Trophoblast cell (in vitro differentiated cells and primary cell): ENCODE measurements at regions not wholly inside any gene's neighbourhood (a gene's known extent, or its start where the extent isn't known, plus 50 kb on each side); places are given as distances from the start of the nearest gene placed in this dataset.

Experiments used
- DNase-seq, 2 donors: peaks; one replicate each; pipeline ENCODE4 v3.0.0-alpha.2; 2016
- H2AFZ ChIP-seq: 2 replicates; pipeline ENCODE4 v1.6.1; 2013; ENCODE audit warnings: low read length, moderate library complexity, mild to moderate bottlenecking; ENCODE audit not compliant: insufficient read depth, poor library complexity
- H2AK5ac ChIP-seq: 2 replicates; pipeline ENCODE4 v1.6.1; 2013; ENCODE audit warnings: mild to moderate bottlenecking, low read length
- H2BK120ac ChIP-seq: 2 replicates; pipeline ENCODE4 v1.6.1; 2013; ENCODE audit warnings: low read length, mild to moderate bottlenecking, moderate library complexity; ENCODE audit not compliant: insufficient read depth, poor library complexity
- H2BK12ac ChIP-seq: 2 replicates; pipeline ENCODE4 v1.6.1; 2013; ENCODE audit warnings: mild to moderate bottlenecking, low read length, moderate library complexity
- H2BK5ac ChIP-seq: 2 replicates; pipeline ENCODE4 v1.6.1; 2013; ENCODE audit warnings: low read length, low read depth, moderate library complexity, mild to moderate bottlenecking; ENCODE audit not compliant: poor library complexity
- H3K14ac ChIP-seq: 2 replicates; pipeline ENCODE4 v1.6.1; 2013; ENCODE audit warnings: mild to moderate bottlenecking, low read length
- H3K18ac ChIP-seq: 2 replicates; pipeline ENCODE4 v1.6.1; 2013; ENCODE audit warnings: mild to moderate bottlenecking, low read length
- H3K23ac ChIP-seq: 2 replicates; pipeline ENCODE4 v1.6.1; 2013; ENCODE audit warnings: low read length
- H3K27ac ChIP-seq: 2 replicates; pipeline ENCODE4 v1.5.1; 2013; ENCODE audit warnings: low read depth, mild to moderate bottlenecking, inconsistent platforms, low read length, moderate library complexity
- H3K27me3 ChIP-seq: 2 replicates; pipeline ENCODE4 v1.6.1; 2013; ENCODE audit warnings: inconsistent platforms, mild to moderate bottlenecking, low read length, moderate library complexity; ENCODE audit not compliant: insufficient read depth
- H3K36me3 ChIP-seq, 2 experiments: 1 replicate in 1 of 2; 2 replicates in 1 of 2; pipeline ENCODE4 v1.6.1; 2013; ENCODE audit warnings: low read length in 2 of 2, mild to moderate bottlenecking in 2 of 2, moderate library complexity in 1 of 2; ENCODE audit not compliant: insufficient read depth in 2 of 2, control insufficient read depth in 1 of 2
- H3K4ac ChIP-seq: 2 replicates; pipeline ENCODE4 v1.6.1; 2013; ENCODE audit warnings: low read depth, mild to moderate bottlenecking, low read length, moderate library complexity
- H3K4me1 ChIP-seq, 2 experiments: 1 replicate in 1 of 2; 2 replicates in 1 of 2; pipeline ENCODE4 v1.6.1; 2013; ENCODE audit warnings: low read length in 2 of 2, mild to moderate bottlenecking in 2 of 2, moderate library complexity in 1 of 2; ENCODE audit not compliant: insufficient read depth in 2 of 2, control insufficient read depth in 1 of 2
- H3K4me2 ChIP-seq: 2 replicates; pipeline ENCODE4 v1.6.1; 2013; ENCODE audit warnings: inconsistent platforms, mild to moderate bottlenecking, low read length, moderate library complexity
- H3K4me3 ChIP-seq: 2 replicates; pipeline ENCODE4 v1.5.1; 2013; ENCODE audit warnings: mild to moderate bottlenecking, low read depth, low read length, inconsistent platforms
- H3K79me1 ChIP-seq: one replicate; pipeline ENCODE4 v1.6.1; 2013; ENCODE audit warnings: low read length
- H3K79me2 ChIP-seq: 2 replicates; pipeline ENCODE4 v1.6.1; 2013; ENCODE audit warnings: low read length, mild to moderate bottlenecking; ENCODE audit not compliant: control insufficient read depth, insufficient read depth, poor library complexity
- H3K9ac ChIP-seq: 2 replicates; pipeline ENCODE4 v1.6.1; 2013; ENCODE audit warnings: mild to moderate bottlenecking, low read length
- H3K9me3 ChIP-seq: 2 replicates; pipeline ENCODE4 v1.6.1; 2013; ENCODE audit warnings: low read depth, mild to moderate bottlenecking, control low read depth, inconsistent platforms, low read length; ENCODE audit not compliant: insufficient read depth
- H4K12ac ChIP-seq: 2 replicates; pipeline ENCODE4 v1.6.1; 2013; ENCODE audit warnings: low read depth, mild to moderate bottlenecking, low read length, moderate library complexity
- H4K8ac ChIP-seq: 2 replicates; pipeline ENCODE4 v1.6.1; 2013; ENCODE audit warnings: low read depth, mild to moderate bottlenecking, low read length, moderate library complexity
- H4K91ac ChIP-seq: one replicate; pipeline ENCODE4 v1.6.1; 2013; ENCODE audit warnings: low read depth, mild to moderate bottlenecking, low read length, moderate library complexity
- WGBS: extraction: QIAGEN DNeasy Blood & Tissue Kit; methylation state at CpG from one replicate; pipeline ENCODE4 v1.1.7; 2013; ENCODE audit warnings: missing lambda C conversion rate; ENCODE audit not compliant: insufficient read length, insufficient coverage; ENCODE audit errors: extremely low coverage; 5-methylcytosine and 5-hydroxymethylcytosine counted together

GRCh38 chr18:25639596-25639995 lies 287.6 kb upstream of the ZNF521 start:
- Histone ChIP-seq H3K9ac (no peak overlapping the region), H3K23ac (no peak overlapping the region), H3K36me3 (no peaks in the 10 kb centered on the region), H3K4ac (no peak overlapping the region), H2BK12ac (no peak overlapping the region), H2AK5ac (no peak overlapping the region), H2BK5ac (no peak overlapping the region), H3K27me3 (no peaks in the 10 kb centered on the region), H3K18ac (no peak overlapping the region), H4K91ac (no peak overlapping the region), H3K14ac (no peak overlapping the region), H3K4me1 (peaks cover 0 to 4% of the 10 kb centered on the region in 2 experiments), H3K79me2 (no peaks in the 10 kb centered on the region), H2BK120ac (no peak overlapping the region), H4K12ac (no peak overlapping the region), H4K8ac (no peak overlapping the region), H3K4me2 (no peak overlapping the region), H2AFZ (no peak overlapping the region), H3K79me1 (no peaks in the 10 kb centered on the region), H3K4me3 (no peak overlapping the region), H3K27ac (no peak overlapping the region), H3K9me3 (no peaks in the 10 kb centered on the region)
- WGBS = no CpG with 5 or more reads among the region's 2 CpGs
- DNase-seq = no peak

GRCh38 chr18:25633563-25633962 lies 281.6 kb upstream of the ZNF521 start:
- Histone ChIP-seq H4K8ac (no peak overlapping the region), H4K91ac (no peak overlapping the region), H3K79me2 (no peaks in the 10 kb centered on the region), H3K4me1 (no peaks in the 10 kb centered on the region), H2AFZ (no peak overlapping the region), H3K9me3 (no peaks in the 10 kb centered on the region), H3K23ac (no peak overlapping the region), H3K4me2 (no peak overlapping the region), H3K27ac (no peak overlapping the region), H3K79me1 (no peaks in the 10 kb centered on the region), H3K14ac (no peak overlapping the region), H2BK120ac (no peak overlapping the region), H2BK5ac (no peak overlapping the region), H3K4ac (no peak overlapping the region), H2AK5ac (no peak overlapping the region), H3K4me3 (no peak overlapping the region), H4K12ac (no peak overlapping the region), H3K27me3 (no peaks in the 10 kb centered on the region), H3K36me3 (no peaks in the 10 kb centered on the region), H3K9ac (no peak overlapping the region), H2BK12ac (no peak overlapping the region), H3K18ac (no peak overlapping the region)
- WGBS = no CpG with 5 or more reads among the region's 2 CpGs
- no peak for DNase-seq

- no peak overlapping the region for H2BK12ac ChIP-seq
- no peaks in the 10 kb centered on the region for H3K36me3 ChIP-seq
- H4K8ac ChIP-seq = no peak overlapping the region
- H3K27ac ChIP-seq = no peak overlapping the region
- H3K14ac ChIP-seq = no peak overlapping the region
- H3K9ac ChIP-seq = no peak overlapping the region
- H3K4me3 ChIP-seq = no peak overlapping the region
- H3K9me3 ChIP-seq = no peaks in the 10 kb centered on the region
- no peak for DNase-seq
- H3K23ac ChIP-seq = no peak overlapping the region
- no peak overlapping the region for H4K91ac ChIP-seq
- no peak overlapping the region for H2AFZ ChIP-seq
- no peak overlapping the region for H3K18ac ChIP-seq
- H3K4ac ChIP-seq = no peak overlapping the region
- H3K4me1 ChIP-seq = no peaks in the 10 kb centered on the region
- no peak overlapping the region for H4K12ac ChIP-seq
- H2AK5ac ChIP-seq = no peak overlapping the region
- H3K79me2 ChIP-seq = no peaks in the 10 kb centered on the region
- H2BK5ac ChIP-seq = no peak overlapping the region
- H3K4me2 ChIP-seq = no peak overlapping the region
- H3K79me1 ChIP-seq = no peaks in the 10 kb centered on the region
- H2BK120ac ChIP-seq = no peak overlapping the region
- no peaks in the 10 kb centered on the region for H3K27me3 ChIP-seq
Observed at GRCh38 chr18:25630682-25631081, 278.7 kb upstream of the ZNF521 start.

DNA sequence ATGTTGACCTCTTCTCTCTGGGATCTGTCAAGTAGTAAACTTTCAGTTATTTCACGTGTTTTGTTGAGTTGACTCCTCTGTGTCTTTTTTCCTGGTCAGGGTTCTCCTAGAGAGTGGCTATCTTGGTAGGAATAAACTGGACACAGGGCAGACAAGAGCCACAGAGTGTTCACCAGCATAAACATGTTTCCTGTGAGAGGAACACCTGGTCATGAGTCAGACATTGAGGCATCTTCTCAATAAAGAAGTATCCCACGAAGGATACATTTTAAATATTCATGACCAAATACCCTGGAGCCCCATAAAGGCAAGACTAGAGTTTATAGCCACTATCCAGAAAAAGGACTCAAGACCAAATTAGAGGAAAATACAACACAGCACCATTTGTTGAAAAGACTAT lies 269.7 kb upstream of the ZNF521 start:
- no peak for DNase-seq
- WGBS = no CpG with 5 or more reads among the region's 2 CpGs
- no peaks in the 10 kb centered on the region for H3K79me1 ChIP-seq

More for the DNA sequence above, 269.7 kb upstream of the ZNF521 start:
- Histone ChIP-seq H2BK5ac (no peak overlapping the region), H3K27me3 (no peaks in the 10 kb centered on the region), H3K36me3 (no peaks in the 10 kb centered on the region), H3K4me3 (no peak overlapping the region), H4K91ac (no peak overlapping the region), H3K4ac (no peak overlapping the region), H2AFZ (no peak overlapping the region), H3K27ac (no peak overlapping the region), H2BK120ac (no peak overlapping the region), H3K9ac (no peak overlapping the region), H3K4me2 (no peak overlapping the region), H2AK5ac (no peak overlapping the region), H3K23ac (no peak overlapping the region), H2BK12ac (no peak overlapping the region), H3K18ac (no peak overlapping the region), H4K8ac (no peak overlapping the region), H3K9me3 (peaks cover 1% of the 10 kb centered on the region), H3K79me2 (no peaks in the 10 kb centered on the region), H4K12ac (no peak overlapping the region), H3K14ac (no peak overlapping the region), H3K4me1 (no peaks in the 10 kb centered on the region)
